ENCODE measurements at regions not wholly inside any gene's neighbourhood (a gene's known extent, or its start where the extent isn't known, plus 50 kb on each side); places are given as distances from the start of the nearest gene placed in this dataset.

- Histone ChIP-seq H3K36me3 (no peaks in the 10 kb centered on the region), H3K27ac (no peak overlapping the region), H3K9ac (no peak overlapping the region), H3K4me1 (no peaks in the 10 kb centered on the region), H4K20me1 (no peaks in the 10 kb centered on the region), H3K4me3 (no peak overlapping the region), H3K4me2 (no peak overlapping the region), H3K9me3 (replicated peaks in 1 of 11) (peaks cover 0 to 8% (median 4%) of the 10 kb centered on the region in 11 experiments; a peak in 1 of 22 replicates), H3K27me3 (no peaks in the 10 kb centered on the region)
- TF ChIP-seq Cebpa-rat (IDR thresholded peaks at IDR 0.05): no peak
Observed at GRCh38 chr2:67055387-67056304, 341.5 kb upstream of the ETAA1 start.

GRCh38 chr2:67057123-67057522 is 340.0 kb upstream of the ETAA1 start:
- H3K9me3 ChIP-seq (replicated peaks in 1 of 11): peaks cover 0 to 8% (median 4%) of the 10 kb centered on the region in 11 experiments; a peak in 1 of 22 replicates
- no peaks in the 10 kb centered on the region for H3K4me1 ChIP-seq
- no peak overlapping the region for H3K9ac ChIP-seq
- H3K27ac ChIP-seq: no peak overlapping the region
- H3K27me3 ChIP-seq: no peaks in the 10 kb centered on the region
- H3K4me3 ChIP-seq: no peak overlapping the region
- H3K36me3 ChIP-seq: no peaks in the 10 kb centered on the region
- TF ChIP-seq Cebpa-rat (IDR thresholded peaks at IDR 0.05): no peak
- no peaks in the 10 kb centered on the region for H4K20me1 ChIP-seq
- H3K4me2 ChIP-seq: no peak overlapping the region

GRCh38 chr2:67057901-67058703 is 339.0 kb upstream of the ETAA1 start:
- no peak overlapping the region for H3K27ac ChIP-seq
- no peak overlapping the region for H3K4me3 ChIP-seq
- peaks cover 0 to 8% (median 4%) of the 10 kb centered on the region in 11 experiments; a peak in 1 of 22 replicates for H3K9me3 ChIP-seq (replicated peaks in 1 of 11)
- TF ChIP-seq Cebpa-rat (IDR thresholded peaks at IDR 0.05): no peak
- no peaks in the 10 kb centered on the region for H3K4me1 ChIP-seq
- H3K4me2 ChIP-seq: no peak overlapping the region
- no peak overlapping the region for H3K9ac ChIP-seq
- H3K27me3 ChIP-seq: no peaks in the 10 kb centered on the region
- H3K36me3 ChIP-seq: no peaks in the 10 kb centered on the region
- H4K20me1 ChIP-seq: no peaks in the 10 kb centered on the region

GRCh38 chr2:67065046-67065445 is 332.1 kb upstream of the ETAA1 start:
- no peak overlapping the region for H3K4me2 ChIP-seq
- no peaks in the 10 kb centered on the region for H3K27me3 ChIP-seq
- TF ChIP-seq Cebpa-rat (IDR thresholded peaks at IDR 0.05): peak in 9 of 11 experiments; percentile 19 to 76 (median 51); a peak in 10 of 22 replicates
- peaks cover 0 to 4% (median 0%) of the 10 kb centered on the region in 11 experiments; a peak in 1 of 22 replicates for H3K9me3 ChIP-seq (replicated peaks in 1 of 11)
- no peaks in the 10 kb centered on the region for H3K36me3 ChIP-seq
- no peak overlapping the region for H3K4me3 ChIP-seq
- no peak overlapping the region for H3K27ac ChIP-seq
- H3K4me1 ChIP-seq: no peaks in the 10 kb centered on the region
- H4K20me1 ChIP-seq: no peaks in the 10 kb centered on the region
- no peak overlapping the region for H3K9ac ChIP-seq

GRCh38 chr2:67066782-67067181 is 330.4 kb upstream of the ETAA1 start:
- H3K27ac ChIP-seq: no peak overlapping the region
- no peak overlapping the region for H3K9ac ChIP-seq
- H3K4me1 ChIP-seq: no peaks in the 10 kb centered on the region
- H3K4me3 ChIP-seq: no peak overlapping the region
- no peaks in the 10 kb centered on the region for H3K36me3 ChIP-seq
- no peaks in the 10 kb centered on the region for H3K9me3 ChIP-seq (replicated peaks in 1 of 11)
- TF ChIP-seq Cebpa-rat (IDR thresholded peaks at IDR 0.05): no peak
- H3K4me2 ChIP-seq: no peak overlapping the region
- no peaks in the 10 kb centered on the region for H3K27me3 ChIP-seq
- no peaks in the 10 kb centered on the region for H4K20me1 ChIP-seq

GRCh38 chr2:67067656-67068055 is 329.5 kb upstream of the ETAA1 start:
- H4K20me1 ChIP-seq: no peaks in the 10 kb centered on the region
- no peak overlapping the region for H3K9ac ChIP-seq
- no peak overlapping the region for H3K4me3 ChIP-seq
- no peaks in the 10 kb centered on the region for H3K27me3 ChIP-seq
- no peak overlapping the region for H3K4me2 ChIP-seq
- no peak for TF ChIP-seq Cebpa-rat (IDR thresholded peaks at IDR 0.05)
- H3K4me1 ChIP-seq: no peaks in the 10 kb centered on the region
- no peaks in the 10 kb centered on the region for H3K36me3 ChIP-seq
- no peaks in the 10 kb centered on the region for H3K9me3 ChIP-seq (replicated peaks in 1 of 11)
- no peak overlapping the region for H3K27ac ChIP-seq

GRCh38 chr2:67070826-67071225 is 326.3 kb upstream of the ETAA1 start:
- no peaks in the 10 kb centered on the region for H4K20me1 ChIP-seq
- no peaks in the 10 kb centered on the region for H3K4me1 ChIP-seq
- H3K4me2 ChIP-seq: no peak overlapping the region
- H3K9me3 ChIP-seq (replicated peaks in 1 of 11): no peaks in the 10 kb centered on the region
- H3K9ac ChIP-seq: no peak overlapping the region
- H3K36me3 ChIP-seq: no peaks in the 10 kb centered on the region
- no peak overlapping the region for H3K4me3 ChIP-seq
- no peak overlapping the region for H3K27ac ChIP-seq
- TF ChIP-seq Cebpa-rat (IDR thresholded peaks at IDR 0.05): no peak
- no peaks in the 10 kb centered on the region for H3K27me3 ChIP-seq

GRCh38 chr2:67075056-67075455 is 322.1 kb upstream of the ETAA1 start:
- H3K27me3 ChIP-seq: no peaks in the 10 kb centered on the region
- no peak for TF ChIP-seq Cebpa-rat (IDR thresholded peaks at IDR 0.05)
- H3K9me3 ChIP-seq (replicated peaks in 1 of 11): no peaks in the 10 kb centered on the region
- no peak overlapping the region for H3K9ac ChIP-seq
- no peak overlapping the region for H3K4me3 ChIP-seq
- H4K20me1 ChIP-seq: no peaks in the 10 kb centered on the region
- no peaks in the 10 kb centered on the region for H3K4me1 ChIP-seq
- no peak overlapping the region for H3K4me2 ChIP-seq
- no peaks in the 10 kb centered on the region for H3K36me3 ChIP-seq
- no peak overlapping the region for H3K27ac ChIP-seq

GRCh38 chr2:67075530-67076238 is 321.4 kb upstream of the ETAA1 start:
- H3K9me3 ChIP-seq (replicated peaks in 1 of 11): peaks cover 0 to 6% (median 0%) of the 10 kb centered on the region in 11 experiments; a peak in 3 of 22 replicates

More at GRCh38 chr2:67075530-67076238, 321.4 kb upstream of the ETAA1 start:
- Histone ChIP-seq H3K36me3 (no peaks in the 10 kb centered on the region), H3K4me3 (no peak overlapping the region), H4K20me1 (no peaks in the 10 kb centered on the region), H3K4me2 (no peak overlapping the region), H3K9ac (no peak overlapping the region), H3K27me3 (no peaks in the 10 kb centered on the region), H3K4me1 (no peaks in the 10 kb centered on the region), H3K27ac (no peak overlapping the region)
- TF ChIP-seq Cebpa-rat (IDR thresholded peaks at IDR 0.05): no peak

Data from BLaER1 treated with 17β-estradiol and CSF1 and Interleukin-3, amounts not matched to agents 10 nM and 100 nM (cell line).